HepG2 (cell line): ENCODE measurements at regions not wholly inside any gene's neighbourhood (a gene's known extent, or its start where the extent isn't known, plus 50 kb on each side); places are given as distances from the start of the nearest gene placed in this dataset.

Source experiments
- CEBPB ChIP-seq: IDR thresholded peaks from 2 replicates; pipeline ENCODE4 v1.6.1; 2011; ENCODE audit warnings: low read depth, low read length, improper control_type of control experiment, borderline replicate concordance
- POLR2A ChIP-seq, 2 experiments: IDR thresholded peaks; 2 replicates each; pipeline ENCODE4 v1.6.1; 2011; ENCODE audit warnings: low read depth in 2 of 2, low read length in 2 of 2, mild to moderate bottlenecking in 1 of 2, moderate library complexity in 1 of 2; ENCODE audit not compliant: insufficient read depth in 1 of 2
- PRMT3 ChIP-seq: sonication (generic); formaldehyde crosslinking; IDR thresholded peaks from 2 replicates; pipeline ENCODE4 v1.8.1; 2022; ENCODE audit warnings: low read depth, mild to moderate bottlenecking, moderate library complexity, missing genetic modification reagents, borderline replicate concordance
- RAD21 ChIP-seq: fragments of 450-650 bp; formaldehyde crosslinking; IDR thresholded peaks from 2 replicates; pipeline ENCODE4 v1.5.0; 2020; ENCODE audit warnings: mild to moderate bottlenecking
- SRSF1 ChIP-seq: fragments of 200-400 bp; formaldehyde crosslinking; optimal IDR thresholded peaks from 2 replicates; pipeline ENCODE3; 2017; ENCODE audit warnings: mild to moderate bottlenecking, low read depth, low read length, moderate library complexity
- ZFP82 ChIP-seq: sonication (generic); formaldehyde crosslinking; IDR thresholded peaks from 2 replicates; pipeline ENCODE4 v1.5.1; 2020; ENCODE audit warnings: mild to moderate bottlenecking, missing genetic modification reagents, borderline replicate concordance
- ZNF549 ChIP-seq: sonication (generic); formaldehyde crosslinking; IDR thresholded peaks from 2 replicates; pipeline ENCODE4 v1.5.0; 2020; ENCODE audit warnings: missing genetic modification reagents
- TF ChIP-seq, protein P1 (sequence below): sonication (generic); formaldehyde crosslinking; IDR thresholded peaks from 2 replicates; pipeline ENCODE4 v1.8.0; 2022; ENCODE audit warnings: mild to moderate bottlenecking, missing genetic modification reagents, moderate library complexity
- TF ChIP-seq, protein P2 (sequence below), 2 experiments: sonication (generic) in 1 of 2; formaldehyde crosslinking in 1 of 2; IDR thresholded peaks; 2 replicates each; pipeline versions ENCODE4 v1.5.1 to v1.6.1; 2011 to 2020; ENCODE audit warnings: borderline replicate concordance in 1 of 2, low read depth in 1 of 2, low read length in 1 of 2, mild to moderate bottlenecking in 1 of 2, missing genetic modification reagents in 1 of 2, moderate library complexity in 1 of 2

DNA sequence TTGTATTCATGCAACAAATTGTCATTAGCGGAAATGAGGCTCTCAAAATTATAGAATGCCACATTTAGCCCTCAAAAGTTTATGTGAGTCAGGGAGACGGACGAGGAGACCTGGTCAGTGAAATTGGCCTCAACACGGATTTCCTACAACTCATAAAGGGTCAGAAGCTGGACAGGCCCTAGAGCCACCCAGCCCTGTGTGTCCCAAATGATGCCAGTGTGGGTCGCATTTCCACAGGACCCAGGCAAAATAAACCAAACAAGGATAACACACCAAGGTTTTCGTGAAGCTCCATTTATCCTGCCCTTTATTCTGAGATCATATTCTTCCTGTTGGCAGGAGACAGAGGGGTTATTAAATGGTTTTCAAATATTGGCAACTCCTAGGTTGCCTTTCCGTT, 72.0 kb upstream of the COL5A1 start:
- TF ChIP-seq, protein P1, sequence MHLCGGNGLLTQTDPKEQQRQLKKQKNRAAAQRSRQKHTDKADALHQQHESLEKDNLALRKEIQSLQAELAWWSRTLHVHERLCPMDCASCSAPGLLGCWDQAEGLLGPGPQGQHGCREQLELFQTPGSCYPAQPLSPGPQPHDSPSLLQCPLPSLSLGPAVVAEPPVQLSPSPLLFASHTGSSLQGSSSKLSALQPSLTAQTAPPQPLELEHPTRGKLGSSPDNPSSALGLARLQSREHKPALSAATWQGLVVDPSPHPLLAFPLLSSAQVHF, result no peak
- TF ChIP-seq SRSF1 (no peak), ZNF549 (CRISPR knock-in tag) (no peak), CEBPB (no peak), ZFP82 (CRISPR knock-in tag) (no peak), POLR2A (IDR thresholded peaks at IDR 0.05; ENCODE audit: insufficient read depth in 1 of 2, low read depth in 2 of 2, low read length in 2 of 2) (no peak), RAD21 (CRISPR knock-in tag) (no peak), PRMT3 (CRISPR knock-in tag) (no peak)
- TF ChIP-seq, protein P2, sequence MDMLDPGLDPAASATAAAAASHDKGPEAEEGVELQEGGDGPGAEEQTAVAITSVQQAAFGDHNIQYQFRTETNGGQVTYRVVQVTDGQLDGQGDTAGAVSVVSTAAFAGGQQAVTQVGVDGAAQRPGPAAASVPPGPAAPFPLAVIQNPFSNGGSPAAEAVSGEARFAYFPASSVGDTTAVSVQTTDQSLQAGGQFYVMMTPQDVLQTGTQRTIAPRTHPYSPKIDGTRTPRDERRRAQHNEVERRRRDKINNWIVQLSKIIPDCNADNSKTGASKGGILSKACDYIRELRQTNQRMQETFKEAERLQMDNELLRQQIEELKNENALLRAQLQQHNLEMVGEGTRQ (IDR thresholded peaks at IDR 0.05; ENCODE audit: low read depth, low read length), result no peak
- TF ChIP-seq, protein P2 (CRISPR knock-in tag; IDR thresholded peaks at IDR 0.05; ENCODE audit: borderline replicate concordance), result no peak
